ENCODE measurements at regions not wholly inside any gene's neighbourhood (a gene's known extent, or its start where the extent isn't known, plus 50 kb on each side); places are given as distances from the start of the nearest gene placed in this dataset.

GRCh38 chr15:39474657-39475056 is 106.2 kb upstream of the THBS1 start:
- DNase-seq, result no peak
- H3K27ac ChIP-seq, result no peak overlapping the region
- 87 to 96% methylated on average over 3 of the region's 3 CpGs for WGBS, 2 experiments (ENCODE audit: low coverage in 1 of 2, low lambda C conversion rate in 2 of 2, missing lambda C conversion rate in 2 of 2)
- H4K20me1 ChIP-seq (ENCODE audit: insufficient read depth), result no peaks in the 10 kb centered on the region
- no peaks in the 10 kb centered on the region for H3K36me3 ChIP-seq (ENCODE audit: low read depth)
- H2AFZ ChIP-seq, result peak overlapping the region; percentile 43; the same call in 1 of the 2 replicates
- TF ChIP-seq EZH2phosphoT487 (IDR thresholded peaks at IDR 0.05; ENCODE audit: insufficient read depth, low read depth) (no peak), EZH2 (IDR thresholded peaks at IDR 0.05; ENCODE audit: insufficient read depth, poor library complexity, severe bottlenecking) (no peak)
- no peak overlapping the region for H3K9ac ChIP-seq
- no peak overlapping the region for H3K4me2 ChIP-seq (ENCODE audit: unreplicated experiment)
- H3F3A ChIP-seq (ENCODE audit: insufficient read depth), result peaks cover 24% of the 10 kb centered on the region
- H3K4me1 ChIP-seq (ENCODE audit: insufficient read depth), result peaks cover 33% of the 10 kb centered on the region
- H3K79me2 ChIP-seq (ENCODE audit: insufficient read depth), result no peaks in the 10 kb centered on the region
- in situ Hi-C loops (cut with MboI), result no loop called here
- H3K4me3 ChIP-seq, result no peak overlapping the region
- H3K9me2 ChIP-seq (ENCODE audit: insufficient read depth), result no peaks in the 10 kb centered on the region
- H3K27me3 ChIP-seq (replicated peaks; ENCODE audit: insufficient read depth), result no peaks in the 10 kb centered on the region
- H3K9me3 ChIP-seq (ENCODE audit: low read depth), result no peaks in the 10 kb centered on the region

- no peaks in the 10 kb centered on the region for H3K36me3 ChIP-seq (ENCODE audit: low read depth)
- in situ Hi-C loops (cut with MboI), result no loop called here
- no peak overlapping the region for H2AFZ ChIP-seq
- peaks cover 6% of the 10 kb centered on the region; the same call in 1 of the 2 replicates for H3K4me1 ChIP-seq (ENCODE audit: insufficient read depth)
- H3K79me2 ChIP-seq (ENCODE audit: insufficient read depth), result no peaks in the 10 kb centered on the region
- H3K9me3 ChIP-seq (ENCODE audit: low read depth), result no peaks in the 10 kb centered on the region
- H3K4me2 ChIP-seq (ENCODE audit: unreplicated experiment), result no peak overlapping the region
- H3K27ac ChIP-seq, result no peak overlapping the region
- TF ChIP-seq EZH2phosphoT487 (IDR thresholded peaks at IDR 0.05; ENCODE audit: insufficient read depth, low read depth), result no peak
- no peak for TF ChIP-seq EZH2 (IDR thresholded peaks at IDR 0.05; ENCODE audit: insufficient read depth, poor library complexity, severe bottlenecking)
- 0 out of 2 replicates have a peak, but pooled peaks cover 4% of the 10 kb centered on the region for H3K9me2 ChIP-seq (ENCODE audit: insufficient read depth)
- H3K27me3 ChIP-seq (replicated peaks; ENCODE audit: insufficient read depth), result no peaks in the 10 kb centered on the region
- WGBS, 2 experiments (ENCODE audit: low coverage in 1 of 2, low lambda C conversion rate in 2 of 2, missing lambda C conversion rate in 2 of 2), result 82% methylated on average over 3 of the region's 3 CpGs
- no peak overlapping the region for H3K4me3 ChIP-seq
- no peaks in the 10 kb centered on the region for H4K20me1 ChIP-seq (ENCODE audit: insufficient read depth)
- peaks cover 4% of the 10 kb centered on the region; the same call in 1 of the 2 replicates for H3F3A ChIP-seq (ENCODE audit: insufficient read depth)
- no peak for DNase-seq
- H3K9ac ChIP-seq, result no peak overlapping the region
Measured at GRCh38 chr15:39478996-39479395, 101.9 kb upstream of the THBS1 start.

GRCh38 chr15:39479911-39480310 is 101.0 kb upstream of the THBS1 start:
- WGBS, 2 experiments (ENCODE audit: low coverage in 1 of 2, low lambda C conversion rate in 2 of 2, missing lambda C conversion rate in 2 of 2), result 60 to 61% methylated on average over 2 of the region's 2 CpGs
- H2AFZ ChIP-seq, result no peak overlapping the region
- H3K36me3 ChIP-seq (ENCODE audit: low read depth), result no peaks in the 10 kb centered on the region
- no peak overlapping the region for H3K4me2 ChIP-seq (ENCODE audit: unreplicated experiment)
- H3K9ac ChIP-seq, result no peak overlapping the region
- no peaks in the 10 kb centered on the region for H3K27me3 ChIP-seq (replicated peaks; ENCODE audit: insufficient read depth)
- no peaks in the 10 kb centered on the region for H3K79me2 ChIP-seq (ENCODE audit: insufficient read depth)
- peaks cover 4% of the 10 kb centered on the region; the same call in 1 of the 2 replicates for H3F3A ChIP-seq (ENCODE audit: insufficient read depth)
- H3K27ac ChIP-seq, result no peak overlapping the region
- in situ Hi-C loops (cut with MboI), result no loop called here
- H3K4me1 ChIP-seq (ENCODE audit: insufficient read depth), result no peaks in the 10 kb centered on the region
- TF ChIP-seq EZH2phosphoT487 (IDR thresholded peaks at IDR 0.05; ENCODE audit: insufficient read depth, low read depth) (no peak), EZH2 (IDR thresholded peaks at IDR 0.05; ENCODE audit: insufficient read depth, poor library complexity, severe bottlenecking) (no peak)
- no peaks in the 10 kb centered on the region for H4K20me1 ChIP-seq (ENCODE audit: insufficient read depth)
- peak; percentile 40 for DNase-seq
- no peaks in the 10 kb centered on the region for H3K9me3 ChIP-seq (ENCODE audit: low read depth)
- 0 out of 2 replicates have a peak, but pooled peaks cover 4% of the 10 kb centered on the region for H3K9me2 ChIP-seq (ENCODE audit: insufficient read depth)
- no peak overlapping the region for H3K4me3 ChIP-seq

- no peak overlapping the region for H3K27ac ChIP-seq
Measured at GRCh38 chr15:39482459-39482858, 98.4 kb upstream of the THBS1 start.

More at GRCh38 chr15:39482459-39482858, 98.4 kb upstream of the THBS1 start:
- Histone ChIP-seq H3K9me2 (ENCODE audit: insufficient read depth) (0 out of 2 replicates have a peak, but pooled peaks cover 4% of the 10 kb centered on the region), H2AFZ (no peak overlapping the region), H3K4me2 (ENCODE audit: unreplicated experiment) (no peak overlapping the region), H3K36me3 (ENCODE audit: low read depth) (no peaks in the 10 kb centered on the region), H3K9ac (no peak overlapping the region), H3F3A (ENCODE audit: insufficient read depth) (peaks cover 4% of the 10 kb centered on the region; the same call in 1 of the 2 replicates), H3K27me3 (replicated peaks; ENCODE audit: insufficient read depth) (no peaks in the 10 kb centered on the region), H3K4me3 (no peak overlapping the region), H4K20me1 (ENCODE audit: insufficient read depth) (no peaks in the 10 kb centered on the region), H3K4me1 (ENCODE audit: insufficient read depth) (no peaks in the 10 kb centered on the region), H3K79me2 (ENCODE audit: insufficient read depth) (no peaks in the 10 kb centered on the region), H3K9me3 (ENCODE audit: low read depth) (no peaks in the 10 kb centered on the region)
- in situ Hi-C loops (cut with MboI), result no loop called here
- no peak for DNase-seq
- WGBS, 2 experiments (ENCODE audit: low coverage in 1 of 2, low lambda C conversion rate in 2 of 2, missing lambda C conversion rate in 2 of 2), result 78% methylated on average over 3 of the region's 3 CpGs
- TF ChIP-seq EZH2 (IDR thresholded peaks at IDR 0.05; ENCODE audit: insufficient read depth, poor library complexity, severe bottlenecking) (no peak), EZH2phosphoT487 (IDR thresholded peaks at IDR 0.05; ENCODE audit: insufficient read depth, low read depth) (no peak)
